ENCODE measurements at regions not wholly inside any gene's neighbourhood (a gene's known extent, or its start where the extent isn't known, plus 50 kb on each side); places are given as distances from the start of the nearest gene placed in this dataset.

DNA sequence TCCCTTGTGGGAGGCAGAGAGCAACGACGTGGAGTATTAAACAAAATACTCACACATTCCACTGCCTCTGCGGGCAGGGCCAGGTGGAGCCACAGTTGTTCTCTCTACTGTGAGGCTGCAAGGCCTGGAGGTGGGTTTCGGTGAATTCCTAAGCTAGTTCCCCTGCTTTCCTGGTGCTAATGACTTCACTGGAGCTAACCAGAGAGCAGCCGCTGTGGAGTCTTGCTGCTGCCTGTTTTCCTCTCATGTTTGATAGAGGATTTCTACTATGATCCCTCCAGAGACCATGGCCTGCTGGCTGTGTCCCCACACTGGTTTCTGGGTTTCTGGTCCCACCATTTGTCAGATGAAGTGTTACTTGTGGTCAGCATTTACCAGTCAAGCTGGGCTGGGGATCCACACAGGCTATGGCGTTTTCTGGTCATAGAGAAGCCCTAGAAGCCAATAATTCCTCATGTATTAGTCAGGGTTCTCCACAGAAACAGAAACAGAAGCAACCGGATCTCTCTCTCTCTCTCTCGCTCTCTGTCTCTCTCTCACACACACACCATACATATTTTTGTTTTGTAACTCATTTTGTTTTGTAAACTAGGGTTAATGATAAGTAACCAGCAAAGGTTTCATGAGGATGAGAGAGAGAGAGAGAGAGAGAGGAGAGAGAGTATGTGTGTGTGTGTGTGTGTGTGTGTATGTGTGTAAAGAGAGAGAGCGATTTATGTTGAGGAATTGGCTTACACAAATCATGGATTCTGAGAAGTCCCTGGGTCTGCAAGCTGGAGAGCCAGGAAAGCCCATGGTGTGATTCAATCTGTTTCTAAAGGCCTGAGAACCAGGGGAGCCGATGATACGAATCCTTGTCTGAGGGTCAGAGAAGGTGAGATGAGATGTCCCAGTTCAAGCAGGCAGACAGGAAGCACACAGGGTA is 403.0 kb downstream of the GADD45G start:
- H3K4me3 Mint-ChIP-seq = no peak overlapping the region
- peaks cover 4% of the 10 kb centered on the region for H3K27me3 Mint-ChIP-seq
- no peaks in the 10 kb centered on the region for H3K36me3 Mint-ChIP-seq (ENCODE audit: low read depth)
- H3K9me3 Mint-ChIP-seq = no peaks in the 10 kb centered on the region
- peaks cover 19% of the 10 kb centered on the region for H3K4me1 Mint-ChIP-seq (ENCODE audit: low read depth)
- H3K27ac Mint-ChIP-seq = no peak overlapping the region

GRCh38 chr9:90009447-90009846 is 404.6 kb downstream of the GADD45G start:
- no peaks in the 10 kb centered on the region for H3K36me3 Mint-ChIP-seq (ENCODE audit: low read depth)
- H3K27me3 Mint-ChIP-seq = peaks cover 8% of the 10 kb centered on the region
- H3K27ac Mint-ChIP-seq = no peak overlapping the region
- H3K4me3 Mint-ChIP-seq = no peak overlapping the region
- no peaks in the 10 kb centered on the region for H3K9me3 Mint-ChIP-seq
- peaks cover 19% of the 10 kb centered on the region for H3K4me1 Mint-ChIP-seq (ENCODE audit: low read depth)

- no peak overlapping the region for H3K4me3 Mint-ChIP-seq
- no peak overlapping the region for H3K27ac Mint-ChIP-seq
- H3K9me3 Mint-ChIP-seq = no peaks in the 10 kb centered on the region
- peaks cover 19% of the 10 kb centered on the region for H3K4me1 Mint-ChIP-seq (ENCODE audit: low read depth)
- peaks cover 8% of the 10 kb centered on the region for H3K27me3 Mint-ChIP-seq
- no peaks in the 10 kb centered on the region for H3K36me3 Mint-ChIP-seq (ENCODE audit: low read depth)
Observed at GRCh38 chr9:90010793-90011192, 406.0 kb downstream of the GADD45G start.

DNA sequence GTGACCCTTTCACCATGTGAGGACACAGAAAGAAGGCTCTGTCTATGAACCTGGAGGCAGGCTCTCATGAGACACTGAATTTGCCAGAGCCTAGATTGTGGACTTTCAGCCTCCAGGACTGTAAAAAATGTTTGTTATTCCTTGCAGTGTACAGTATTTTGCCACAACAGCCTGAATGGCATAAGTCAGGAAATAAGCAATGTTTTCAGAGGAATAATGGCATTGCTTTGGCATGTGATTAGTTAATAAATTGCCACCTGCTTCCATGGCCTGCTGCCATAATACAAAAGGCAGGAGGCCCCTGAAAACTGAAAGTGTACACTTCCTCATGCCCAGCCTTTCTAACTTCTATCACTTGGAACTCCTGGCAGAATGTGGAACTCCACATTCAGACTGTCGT is 408.1 kb downstream of the GADD45G start:
- Mint-ChIP-seq H3K4me3 (no peak overlapping the region), H3K27ac (no peak overlapping the region), H3K9me3 (no peaks in the 10 kb centered on the region), H3K36me3 (ENCODE audit: low read depth) (no peaks in the 10 kb centered on the region), H3K27me3 (peaks cover 3% of the 10 kb centered on the region), H3K4me1 (ENCODE audit: low read depth) (peaks cover 13% of the 10 kb centered on the region)

DNA sequence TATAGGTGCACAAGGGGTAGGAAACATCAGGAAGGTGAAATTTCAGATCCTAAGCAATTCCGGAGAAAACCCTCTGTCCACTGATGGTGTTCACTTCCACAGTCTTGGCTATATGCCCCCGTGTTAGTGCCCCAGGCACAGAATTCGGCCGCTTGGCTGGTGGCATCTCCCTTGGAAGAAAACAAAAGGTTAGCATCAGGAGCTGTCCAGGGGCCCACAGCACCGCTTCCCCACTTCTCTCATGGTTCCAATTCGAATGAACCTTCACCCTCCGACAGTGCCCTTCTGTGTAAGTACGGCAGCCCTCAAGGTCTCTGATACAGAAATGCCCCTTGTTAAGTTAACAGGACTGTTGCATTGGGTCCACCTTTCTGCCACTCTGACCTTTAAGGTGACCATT is 409.0 kb downstream of the GADD45G start:
- no peaks in the 10 kb centered on the region for H3K36me3 Mint-ChIP-seq (ENCODE audit: low read depth)
- no peak overlapping the region for H3K4me3 Mint-ChIP-seq
- peaks cover 3% of the 10 kb centered on the region for H3K27me3 Mint-ChIP-seq
- no peaks in the 10 kb centered on the region for H3K9me3 Mint-ChIP-seq
- H3K4me1 Mint-ChIP-seq (ENCODE audit: low read depth) = peaks cover 14% of the 10 kb centered on the region
- H3K27ac Mint-ChIP-seq = no peak overlapping the region

DNA sequence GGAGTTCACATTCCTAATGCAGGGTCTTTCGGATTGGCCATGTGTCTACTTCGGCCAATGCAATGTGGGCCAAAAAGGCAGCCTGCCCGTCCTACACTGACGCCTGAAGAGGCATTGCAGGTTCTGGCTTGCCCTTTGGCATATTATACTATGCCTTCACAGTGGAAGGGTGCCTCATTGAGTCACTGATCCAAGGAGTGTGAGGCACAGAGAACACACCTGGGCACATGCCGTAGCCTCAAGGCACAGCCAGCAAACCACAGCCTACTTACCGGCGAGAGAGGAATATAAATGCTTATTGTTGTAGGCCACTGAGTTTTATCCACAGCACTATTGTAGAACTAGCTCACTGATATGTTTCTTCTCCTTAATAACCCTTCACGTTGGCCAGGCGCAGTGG is 409.6 kb downstream of the GADD45G start:
- peaks cover 3% of the 10 kb centered on the region for H3K27me3 Mint-ChIP-seq
- H3K27ac Mint-ChIP-seq = no peak overlapping the region
- peaks cover 9% of the 10 kb centered on the region for H3K4me1 Mint-ChIP-seq (ENCODE audit: low read depth)
- no peaks in the 10 kb centered on the region for H3K36me3 Mint-ChIP-seq (ENCODE audit: low read depth)
- no peaks in the 10 kb centered on the region for H3K9me3 Mint-ChIP-seq
- no peak overlapping the region for H3K4me3 Mint-ChIP-seq

DNA sequence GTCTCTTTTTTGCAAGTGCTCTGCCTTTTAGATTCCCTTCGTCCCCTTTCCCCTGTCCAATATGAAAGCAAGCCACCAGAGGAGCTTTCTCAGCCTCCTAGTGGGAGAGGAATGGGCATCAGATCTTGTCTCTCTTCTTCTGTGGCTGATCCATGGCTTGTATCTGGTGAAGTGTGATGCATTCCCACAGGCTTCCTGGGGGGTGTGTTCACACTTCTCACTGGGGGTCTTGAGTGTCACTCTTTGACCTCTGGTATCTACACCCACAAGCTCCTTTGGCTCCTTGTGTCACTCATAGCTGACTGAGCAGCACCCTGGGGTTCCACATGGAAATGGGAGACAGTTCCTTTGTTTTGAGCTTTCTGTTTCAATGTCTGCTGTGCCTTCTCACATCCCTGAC is 411.5 kb downstream of the GADD45G start:
- no peak overlapping the region for H3K4me3 Mint-ChIP-seq
- no peaks in the 10 kb centered on the region for H3K36me3 Mint-ChIP-seq (ENCODE audit: low read depth)
- peaks cover under 1% of the 10 kb centered on the region for H3K9me3 Mint-ChIP-seq
- H3K27ac Mint-ChIP-seq = no peak overlapping the region
- peaks cover 5% of the 10 kb centered on the region for H3K4me1 Mint-ChIP-seq (ENCODE audit: low read depth)
- H3K27me3 Mint-ChIP-seq = peaks cover 3% of the 10 kb centered on the region

GRCh38 chr9:90017679-90018078 is 412.9 kb downstream of the GADD45G start:
- Mint-ChIP-seq H3K4me1 (ENCODE audit: low read depth) (peaks cover 5% of the 10 kb centered on the region), H3K27ac (no peak overlapping the region), H3K27me3 (peaks cover 3% of the 10 kb centered on the region), H3K36me3 (ENCODE audit: low read depth) (no peaks in the 10 kb centered on the region), H3K4me3 (no peak overlapping the region), H3K9me3 (peaks cover 4% of the 10 kb centered on the region)

DNA sequence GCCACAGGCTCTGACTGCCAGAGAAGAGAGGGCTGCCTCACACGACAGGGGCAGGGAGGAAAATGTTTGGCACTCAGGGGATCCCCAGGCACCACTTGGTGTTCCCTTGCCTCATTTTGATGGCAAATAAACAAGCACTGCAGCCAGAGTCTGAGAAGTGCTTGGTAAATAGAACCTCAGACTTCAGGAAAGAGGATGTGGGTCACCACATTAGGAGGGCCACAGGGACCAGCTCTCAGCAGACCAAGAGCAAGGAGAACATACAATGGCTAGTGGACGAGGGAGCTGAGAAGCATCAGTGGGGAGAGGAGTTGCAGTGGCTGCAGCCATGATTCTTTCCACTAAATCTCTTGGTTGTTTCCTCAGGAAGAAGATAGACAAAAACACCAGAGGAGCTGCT is 413.9 kb downstream of the GADD45G start:
- Mint-ChIP-seq H3K27ac (no peak overlapping the region), H3K27me3 (no peaks in the 10 kb centered on the region), H3K4me1 (ENCODE audit: low read depth) (peaks cover 5% of the 10 kb centered on the region), H3K9me3 (peaks cover 4% of the 10 kb centered on the region), H3K4me3 (no peak overlapping the region), H3K36me3 (ENCODE audit: low read depth) (no peaks in the 10 kb centered on the region)

GRCh38 chr9:90019626-90020025 is 414.8 kb downstream of the GADD45G start:
- Mint-ChIP-seq H3K27me3 (no peaks in the 10 kb centered on the region), H3K4me1 (ENCODE audit: low read depth) (peaks cover 9% of the 10 kb centered on the region), H3K9me3 (peaks cover 4% of the 10 kb centered on the region), H3K4me3 (no peak overlapping the region), H3K27ac (no peak overlapping the region), H3K36me3 (ENCODE audit: low read depth) (no peaks in the 10 kb centered on the region)

GRCh38 chr9:90020276-90020871 is 415.6 kb downstream of the GADD45G start:
- no peak overlapping the region for H3K4me3 Mint-ChIP-seq
- no peaks in the 10 kb centered on the region for H3K36me3 Mint-ChIP-seq (ENCODE audit: low read depth)
- no peak overlapping the region for H3K27ac Mint-ChIP-seq
- H3K9me3 Mint-ChIP-seq = peaks cover 4% of the 10 kb centered on the region
- H3K27me3 Mint-ChIP-seq = no peaks in the 10 kb centered on the region
- H3K4me1 Mint-ChIP-seq (ENCODE audit: low read depth) = peaks cover 9% of the 10 kb centered on the region

DNA sequence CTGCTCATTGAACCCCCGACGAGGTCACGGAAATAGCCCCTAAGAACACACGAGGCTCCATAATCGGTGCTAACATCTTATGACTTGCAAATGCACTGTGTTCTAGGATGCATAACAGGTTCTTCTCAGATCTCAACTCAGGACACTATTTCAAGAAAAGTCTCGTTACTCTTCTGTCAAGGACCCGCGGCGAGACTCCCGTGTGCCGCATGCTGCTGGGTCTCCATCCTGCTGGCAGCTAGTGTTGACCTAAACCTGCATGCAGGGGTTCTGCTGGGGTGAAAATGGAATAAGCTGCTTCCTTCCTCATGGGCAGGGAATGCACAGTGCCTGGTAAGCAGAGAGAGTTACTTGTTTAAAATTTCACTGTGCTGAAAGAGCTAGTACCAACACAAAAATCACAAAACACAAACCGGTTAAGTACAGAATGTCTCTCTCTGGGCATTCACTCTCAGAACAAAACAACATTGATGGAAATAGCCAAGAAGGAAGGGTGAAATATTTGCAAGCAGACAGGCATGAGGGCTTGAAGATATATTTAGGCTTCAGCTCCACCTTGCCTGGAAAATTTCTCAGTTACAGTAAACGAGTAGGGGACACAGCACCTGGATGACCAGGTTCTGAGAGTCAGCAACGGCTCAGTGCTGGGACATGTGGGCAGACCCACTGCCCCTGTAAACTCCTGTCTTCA is 416.5 kb downstream of the GADD45G start:
- Mint-ChIP-seq H3K27ac (no peak overlapping the region), H3K9me3 (peaks cover 4% of the 10 kb centered on the region), H3K4me3 (no peak overlapping the region), H3K36me3 (ENCODE audit: low read depth) (no peaks in the 10 kb centered on the region), H3K27me3 (no peaks in the 10 kb centered on the region), H3K4me1 (ENCODE audit: low read depth) (peaks cover 9% of the 10 kb centered on the region)

- H3K36me3 Mint-ChIP-seq (ENCODE audit: low read depth) = no peaks in the 10 kb centered on the region
- no peaks in the 10 kb centered on the region for H3K27me3 Mint-ChIP-seq
- H3K4me1 Mint-ChIP-seq (ENCODE audit: low read depth) = peaks cover 9% of the 10 kb centered on the region
- H3K9me3 Mint-ChIP-seq = peaks cover 4% of the 10 kb centered on the region
- no peak overlapping the region for H3K4me3 Mint-ChIP-seq
- no peak overlapping the region for H3K27ac Mint-ChIP-seq
Observed at GRCh38 chr9:90022474-90022873, 417.7 kb downstream of the GADD45G start.

DNA sequence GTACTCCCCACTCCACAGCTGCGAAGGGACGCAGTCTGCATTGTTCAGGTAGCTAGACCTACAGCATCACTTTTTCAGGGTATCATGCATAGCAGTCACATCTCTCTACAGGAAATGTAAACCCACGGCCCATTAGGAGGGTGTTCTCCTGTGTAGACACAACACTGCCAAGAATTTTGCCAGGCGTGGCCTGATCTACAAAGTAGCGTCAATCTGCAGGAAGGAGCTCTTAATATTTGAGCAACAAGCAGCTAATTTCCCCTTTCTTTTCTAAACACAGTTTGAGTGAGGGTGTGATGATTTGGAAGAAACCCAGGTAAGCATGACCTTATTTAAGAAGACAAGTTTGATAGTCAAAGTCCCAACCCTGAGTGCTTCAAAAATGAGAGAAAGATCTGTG is 419.0 kb downstream of the GADD45G start:
- Mint-ChIP-seq H3K4me1 (ENCODE audit: low read depth) (peaks cover 4% of the 10 kb centered on the region), H3K9me3 (peaks cover 4% of the 10 kb centered on the region), H3K27me3 (no peaks in the 10 kb centered on the region), H3K4me3 (no peak overlapping the region), H3K27ac (no peak overlapping the region), H3K36me3 (ENCODE audit: low read depth) (no peaks in the 10 kb centered on the region)

GRCh38 chr9:90024409-90024808 is 419.6 kb downstream of the GADD45G start:
- Mint-ChIP-seq H3K27me3 (no peaks in the 10 kb centered on the region), H3K9me3 (peaks cover 4% of the 10 kb centered on the region), H3K27ac (no peak overlapping the region), H3K36me3 (ENCODE audit: low read depth) (no peaks in the 10 kb centered on the region), H3K4me3 (no peak overlapping the region), H3K4me1 (ENCODE audit: low read depth) (peaks cover 4% of the 10 kb centered on the region)

Data from stimulated activated naive CD8-positive, alpha-beta T cell treated with anti-CD3 and anti-CD28 coated beads, Interleukin-15, Interleukin-2, amounts not matched to agents 100 ng/mL and 50 ng/mL, for 24 hours (primary cell).